Sigmoid colon (tissue), 6 donors: ENCODE measurements at regions not wholly inside any gene's neighbourhood (a gene's known extent, or its start where the extent isn't known, plus 50 kb on each side); places are given as distances from the start of the nearest gene placed in this dataset.
"Not testable (repeated sequence)": the region's sequence is repeated elsewhere in the genome, so short reads cannot be mapped to it uniquely, and the experiment has no call there.

Experiments used
- DNase-seq: peaks from one replicate; pipeline ENCODE4 v3.0.0-alpha.2; 2019
- H3K27ac ChIP-seq, 4 donors: fragments of 200-600 bp; sonication (generic); one replicate each; pipeline ENCODE4 v1.5.1; 2016 to 2019; ENCODE audit warnings: mild to moderate bottlenecking in 1 of 4
- H3K27me3 ChIP-seq, 3 donors: fragments of 200-600 bp; sonication (generic); one replicate each; pipeline ENCODE4 v1.5.1; 2019; ENCODE audit warnings: mild to moderate bottlenecking in 1 of 3
- H3K36me3 ChIP-seq, 4 donors: fragments of 200-600 bp; sonication (generic); one replicate each; pipeline ENCODE4 v1.5.1; 2016 to 2019
- H3K4me1 ChIP-seq, 4 donors: fragments of 200-600 bp; sonication (generic); one replicate each; pipeline ENCODE4 v1.5.1; 2017 to 2019
- H3K4me3 ChIP-seq, 4 donors: fragments of 200-600 bp; sonication (generic); one replicate each; pipeline ENCODE4 v1.5.1; 2017 to 2019; ENCODE audit warnings: mild to moderate bottlenecking in 2 of 4, moderate library complexity in 1 of 4
- H3K9me3 ChIP-seq, 4 donors: fragments of 200-600 bp in 3 of 4; sonication (generic) in 3 of 4; one replicate each; pipeline versions ENCODE4 v1.5.1 to v1.6.1; 2013 to 2019
- CTCF ChIP-seq, 4 experiments: fragments of 450-650 bp in 3 of 4; fragments of 200-600 bp in 1 of 4; IDR thresholded peaks; one replicate each; pipeline ENCODE4 v1.5.1; 2016 to 2019; ENCODE audit warnings: antibody characterized with exemption in 4 of 4, mild to moderate bottlenecking in 3 of 4, moderate library complexity in 2 of 4
- EP300 ChIP-seq, 4 donors: sonication (generic); formaldehyde crosslinking; IDR thresholded peaks; one replicate each; pipeline ENCODE4 v1.6.1; 2017; ENCODE audit warnings: antibody characterized with exemption in 4 of 4
- POLR2A ChIP-seq, 2 donors: fragments of 450-650 bp; IDR thresholded peaks; one replicate each; pipeline ENCODE4 v1.6.1; 2016; ENCODE audit warnings: antibody characterized with exemption in 2 of 2, mild to moderate bottlenecking in 2 of 2, moderate library complexity in 2 of 2
- POLR2AphosphoS5 ChIP-seq, 4 donors: sonication (generic); formaldehyde crosslinking; IDR thresholded peaks; one replicate each; pipeline ENCODE4 v1.6.1; 2017; ENCODE audit warnings: antibody characterized with exemption in 4 of 4
- WGBS, 2 donors: extraction: QIAGEN DNeasy Blood & Tissue Kit; methylation state at CpG; one replicate each; pipeline ENCODE4 v1.1.7; 2013; 5-methylcytosine and 5-hydroxymethylcytosine counted together
- intact Hi-C: fragments of 100-400 bp; cut with DNase I; formaldehyde crosslinking; loops from one replicate; pipeline ENCODE4 v1.15.1; 2023
- donor health status: healthy with polysubstance abuse.
- donor health status: healthy.

DNA sequence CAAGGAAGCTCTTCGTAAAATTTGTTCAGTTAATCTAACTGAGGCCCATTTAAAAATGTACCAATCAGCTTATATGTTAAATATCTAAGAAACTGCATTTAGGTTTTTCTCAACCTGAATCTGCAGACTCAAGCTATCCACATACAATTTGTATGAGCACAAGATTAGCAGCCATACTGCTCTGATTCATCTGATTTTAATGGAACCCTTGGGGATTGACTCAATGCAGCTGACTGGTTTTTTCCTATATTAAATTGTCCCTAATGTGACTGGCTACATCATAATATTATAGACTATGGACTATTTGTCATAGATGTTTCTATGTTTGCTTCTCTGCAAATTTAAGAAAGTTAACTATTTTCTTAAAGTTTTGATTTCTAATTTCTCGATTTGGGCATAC, 451.0 kb upstream of the TUSC1 start:
- intact Hi-C loops = no loop called here
- H3K4me1 ChIP-seq = no peaks in the 10 kb centered on the region
- no peak overlapping the region for H3K27ac ChIP-seq
- DNase-seq = no peak
- no peaks in the 10 kb centered on the region for H3K27me3 ChIP-seq
- TF ChIP-seq EP300 (IDR thresholded peaks at IDR 0.05) (no peak), CTCF (IDR thresholded peaks at IDR 0.05) (no peak), POLR2AphosphoS5 (IDR thresholded peaks at IDR 0.05) (no peak), POLR2A (IDR thresholded peaks at IDR 0.05) (no peak)
- no peaks in the 10 kb centered on the region for H3K36me3 ChIP-seq
- WGBS, 2 donors = 79 to 86% methylated on average over 2 of the region's 2 CpGs
- H3K4me3 ChIP-seq = no peak overlapping the region
- no peaks in the 10 kb centered on the region for H3K9me3 ChIP-seq

DNA sequence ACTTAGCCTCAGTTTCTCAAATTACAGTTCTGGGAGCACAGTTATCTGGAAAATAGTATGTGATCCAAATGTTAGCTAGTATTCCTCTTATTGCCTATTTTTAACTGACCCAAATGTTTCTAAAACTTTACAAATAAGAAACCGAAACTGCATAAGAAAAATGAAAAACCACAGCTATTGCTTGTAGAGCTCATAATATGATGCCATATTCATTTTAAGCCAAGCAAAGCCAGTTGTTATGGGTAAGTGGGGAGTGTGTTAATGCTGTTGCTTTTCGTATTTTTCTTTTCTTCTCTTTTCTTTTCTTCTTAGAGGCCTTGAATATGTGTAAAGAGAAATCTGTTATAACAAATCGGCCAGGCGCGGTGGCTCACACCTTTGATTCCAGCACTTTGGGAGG, 447.4 kb upstream of the TUSC1 start:
- Histone ChIP-seq H3K36me3 (no peaks in the 10 kb centered on the region), H3K27me3 (no peaks in the 10 kb centered on the region), H3K4me1 (no peaks in the 10 kb centered on the region), H3K9me3 (no peaks in the 10 kb centered on the region), H3K4me3 (no peak overlapping the region), H3K27ac (no peak overlapping the region)
- DNase-seq = no peak
- intact Hi-C loops = no loop called here
- no peak for TF ChIP-seq CTCF (IDR thresholded peaks at IDR 0.05)
- no peak for TF ChIP-seq POLR2A (IDR thresholded peaks at IDR 0.05)
- TF ChIP-seq POLR2AphosphoS5 (IDR thresholded peaks at IDR 0.05) = no peak
- TF ChIP-seq EP300 (IDR thresholded peaks at IDR 0.05) = no peak
- 91 to 94% methylated on average over 5 of the region's 5 CpGs for WGBS, 2 donors

DNA sequence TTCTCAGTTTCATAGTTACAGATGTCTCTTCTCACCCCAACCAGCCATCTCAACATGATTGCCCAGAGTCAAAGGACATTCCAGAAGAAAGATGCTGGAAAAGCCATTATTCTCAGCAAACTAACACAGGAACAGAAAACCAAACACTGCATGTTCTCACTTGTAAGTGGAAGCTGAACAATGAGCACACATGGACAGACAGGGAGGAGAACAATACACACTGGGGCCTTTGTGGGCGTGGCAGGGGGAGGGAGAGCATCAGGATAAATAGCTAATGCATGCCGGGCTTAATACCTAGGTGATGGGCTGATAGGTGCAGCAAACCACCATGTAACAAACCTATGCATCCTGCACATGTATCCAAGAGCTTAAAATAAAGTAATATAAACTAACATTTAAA, 437.8 kb upstream of the TUSC1 start:
- intact Hi-C loops, H3K36me3 ChIP-seq, H3K4me1 ChIP-seq, H3K27me3 ChIP-seq, DNase-seq, H3K4me3 ChIP-seq, H3K9me3 ChIP-seq, H3K27ac ChIP-seq: not testable (repeated sequence)
- WGBS, 2 donors = 36 to 53% methylated on average over 2 of the region's 2 CpGs

- TF ChIP-seq POLR2AphosphoS5 (IDR thresholded peaks at IDR 0.05) (no peak), EP300 (IDR thresholded peaks at IDR 0.05) (no peak), POLR2A (IDR thresholded peaks at IDR 0.05) (no peak), CTCF (IDR thresholded peaks at IDR 0.05) (no peak)
- no peaks in the 10 kb centered on the region for H3K36me3 ChIP-seq
- H3K27ac ChIP-seq = no peak overlapping the region
- H3K4me1 ChIP-seq = no peaks in the 10 kb centered on the region
- no peak for DNase-seq
- H3K27me3 ChIP-seq = no peaks in the 10 kb centered on the region
- H3K9me3 ChIP-seq = peaks cover 0 to 3% (median 0%) of the 10 kb centered on the region in 4 donors
- intact Hi-C loops = no loop called here
- WGBS, 2 donors = 74 to 88% methylated on average over 2 of the region's 2 CpGs
- H3K4me3 ChIP-seq = no peak overlapping the region
Observed at GRCh38 chr9:26112724-26113123, 434.5 kb upstream of the TUSC1 start.

GRCh38 chr9:26086396-26086795, 408.2 kb upstream of the TUSC1 start:
- WGBS, 2 donors = 22 to 73% methylated on average over 1 of the region's 1 CpG

More at GRCh38 chr9:26086396-26086795, 408.2 kb upstream of the TUSC1 start:
- no peak overlapping the region for H3K4me3 ChIP-seq
- TF ChIP-seq POLR2A (IDR thresholded peaks at IDR 0.05) (no peak), CTCF (IDR thresholded peaks at IDR 0.05) (no peak), EP300 (IDR thresholded peaks at IDR 0.05) (no peak), POLR2AphosphoS5 (IDR thresholded peaks at IDR 0.05) (no peak)
- H3K4me1 ChIP-seq = no peaks in the 10 kb centered on the region
- DNase-seq = no peak
- no peaks in the 10 kb centered on the region for H3K27me3 ChIP-seq
- H3K9me3 ChIP-seq = no peaks in the 10 kb centered on the region
- intact Hi-C loops = no loop called here
- H3K36me3 ChIP-seq = no peaks in the 10 kb centered on the region
- no peak overlapping the region for H3K27ac ChIP-seq
